GM23248 (cell line): ENCODE measurements at regions not wholly inside any gene's neighbourhood (a gene's known extent, or its start where the extent isn't known, plus 50 kb on each side); places are given as distances from the start of the nearest gene placed in this dataset.

Source experiments
- EZH2 ChIP-seq: fragments of 200-600 bp; sonication (generic); IDR thresholded peaks from 2 replicates; pipeline ENCODE4 v1.6.1; 2018; ENCODE audit warnings: antibody characterized with exemption, mild to moderate bottlenecking; ENCODE audit not compliant: insufficient read depth, poor library complexity, severe bottlenecking
- EZH2phosphoT487 ChIP-seq: fragments of 200-600 bp; sonication (generic); IDR thresholded peaks from 2 replicates; pipeline ENCODE4 v1.6.1; 2018; ENCODE audit warnings: antibody characterized with exemption, moderate library complexity, mild to moderate bottlenecking, low read depth; ENCODE audit not compliant: insufficient read depth

GRCh38 chr11:87897071-87897470 is 278.2 kb downstream of the RAB38 start:
- no peak for TF ChIP-seq EZH2phosphoT487
- no peak for TF ChIP-seq EZH2
